K562 (cell line): ENCODE measurements at regions not wholly inside any gene's neighbourhood (a gene's known extent, or its start where the extent isn't known, plus 50 kb on each side); places are given as distances from the start of the nearest gene placed in this dataset.

Experiments used
- ATAC-seq: fragments of 200-7000 bp; cut with Tn5 transposase; 3 replicates; pipeline ENCODE4 v1.9.1; 2020; ENCODE audit warnings: moderate library complexity
- BruUV-seq: library from RNA; stranded (reverse); fragments of 400-500 nt; replicated peaks from 2 replicates; lab custom pipeline; 2021; lab: Mats Ljungman, UMichigan
- CTCF ChIA-PET: fragments of 300-600 bp; formaldehyde crosslinking; extraction: SDS; loops from one replicate; lab custom pipeline; 2021; ENCODE audit warnings: low intra/inter-chr PET ratio; lab: Yijun Ruan, JAX
- POLR2A ChIA-PET: fragments of 300-600, 350-650 bp; sonication (Branson Sonifier 250); formaldehyde crosslinking; extraction: SDS; loops from one replicate; lab custom pipeline; 2021; ENCODE audit warnings: antibody characterized with exemption, inconsistent platforms; lab: Yijun Ruan, JAX
- DNase-seq, 4 experiments: peaks; one replicate each; pipeline versions ENCODE4 v3.0.0 to v3.0.0-alpha.2; 2011 to 2018; ENCODE audit warnings: low spot score in 3 of 4, mixed read lengths in 3 of 4; ENCODE audit errors: extremely low read depth in 1 of 4
- FAIRE-seq: peaks from 2 replicates; lab custom pipeline; 2011; peaks lifted over from hg19 to GRCh38; lab: Jason Lieb, UNC
- H2AFZ ChIP-seq: 2 replicates; pipeline ENCODE4 v1.6.0; 2011; ENCODE audit warnings: low read depth, low read length, control low read depth, inconsistent platforms
- H3K27ac ChIP-seq: fragments of 200-600 bp; 3 replicates; pipeline ENCODE4 v1.8.0; 2011; ENCODE audit warnings: low read depth, mild to moderate bottlenecking, control low read depth, inconsistent platforms, low read length, moderate library complexity, mixed read lengths; ENCODE audit errors: extremely low read depth
- H3K27me3 ChIP-seq, 2 experiments: fragments of 300-600 bp in 1 of 2; 2 replicates in 1 of 2; 3 replicates in 1 of 2; pipeline versions ENCODE4 v1.6.0 to v1.8.0; 2011; ENCODE audit warnings: inconsistent platforms in 2 of 2, low read length in 2 of 2, mild to moderate bottlenecking in 1 of 2, mixed read lengths in 1 of 2, moderate library complexity in 1 of 2; ENCODE audit not compliant: control insufficient read depth in 2 of 2, insufficient read depth in 2 of 2
- H3K36me3 ChIP-seq: fragments of 300-600 bp; 3 replicates; pipeline ENCODE4 v1.8.0; 2011; ENCODE audit warnings: mild to moderate bottlenecking, low read length, inconsistent platforms; ENCODE audit not compliant: control insufficient read depth, insufficient read depth
- H3K4me1 ChIP-seq, 2 experiments: fragments of 200-600 bp in 1 of 2; replicated peaks in 1 of 2; 2 replicates in 1 of 2; 3 replicates in 1 of 2; pipeline versions ENCODE4 v1.5.1 to v1.8.0; 2011; ENCODE audit warnings: inconsistent platforms in 2 of 2, low read length in 2 of 2, mild to moderate bottlenecking in 1 of 2, mixed read lengths in 1 of 2, moderate library complexity in 1 of 2; ENCODE audit not compliant: control insufficient read depth in 2 of 2, insufficient read depth in 2 of 2
- H3K4me2 ChIP-seq: 2 replicates; pipeline ENCODE4 v1.6.1; 2011; ENCODE audit warnings: low read length, control low read depth, inconsistent platforms, mixed read lengths; ENCODE audit not compliant: insufficient read depth
- H3K4me3 ChIP-seq: fragments of 200-600 bp; sonication (generic), shearing (Covaris generic); 2 replicates; pipeline ENCODE4 v1.5.1; 2016; ENCODE audit warnings: control low read depth, inconsistent platforms
- H3K79me2 ChIP-seq: fragments of 200-600 bp; 3 replicates; pipeline ENCODE4 v1.8.0; 2011; ENCODE audit warnings: low read length, inconsistent platforms; ENCODE audit not compliant: control insufficient read depth, insufficient read depth
- H3K9ac ChIP-seq, 2 experiments: 2 replicates each; pipeline versions ENCODE4 v1.6.0 to v1.6.1; 2011; ENCODE audit warnings: low read depth in 2 of 2, low read length in 2 of 2, control low read depth in 1 of 2, inconsistent platforms in 1 of 2, mild to moderate bottlenecking in 1 of 2, mixed read lengths in 1 of 2; ENCODE audit not compliant: insufficient read depth in 1 of 2
- H3K9me1 ChIP-seq: one replicate; pipeline ENCODE4 v1.6.0; 2011; ENCODE audit warnings: inconsistent platforms, mild to moderate bottlenecking, low read length, moderate library complexity; ENCODE audit not compliant: control insufficient read depth, insufficient read depth
- H3K9me3 ChIP-seq: replicated peaks from 2 replicates; pipeline ENCODE4 v1.5.1; 2011; ENCODE audit warnings: low read depth, low read length, inconsistent platforms; ENCODE audit not compliant: control insufficient read depth, insufficient read depth
- H4K20me1 ChIP-seq: replicated peaks from 2 replicates; pipeline ENCODE4 v1.6.1; 2011; ENCODE audit warnings: low read length, inconsistent platforms, mixed read lengths; ENCODE audit not compliant: control insufficient read depth, insufficient read depth
- BRCA1 ChIP-seq, 2 experiments: fragments of 450-650 bp in 1 of 2; sonication (generic) in 1 of 2; formaldehyde crosslinking in 1 of 2; IDR thresholded peaks; 2 replicates each; pipeline versions ENCODE4 v1.5.0 to v1.6.1; 2017 to 2020; ENCODE audit warnings: mild to moderate bottlenecking in 1 of 2, missing genetic modification reagents in 1 of 2
- CBX8 ChIP-seq: fragments of 200-600 bp; sonication (generic); IDR thresholded peaks from 2 replicates; pipeline ENCODE4 v1.6.1; 2012; ENCODE audit warnings: borderline replicate concordance, mixed run types, low read depth, mild to moderate bottlenecking, moderate library complexity, mixed read lengths, low read length, control low read depth, inconsistent platforms; ENCODE audit not compliant: poor library complexity, severe bottlenecking; ENCODE audit errors: extremely low read depth
- MECOM ChIP-seq: fragments of 250-450 bp; sonication (Bioruptor Pico); IDR thresholded peaks from 2 replicates; pipeline ENCODE4 v1.8.0; 2022; ENCODE audit warnings: inconsistent platforms
- SNIP1 ChIP-seq: fragments of 450-650 bp; IDR thresholded peaks from 2 replicates; pipeline ENCODE4 v1.7.1; 2017; ENCODE audit warnings: low read depth, mild to moderate bottlenecking
- TEAD4 ChIP-seq, 2 experiments: sonication (generic) in 1 of 2; formaldehyde crosslinking in 1 of 2; IDR thresholded peaks; 2 replicates each; pipeline versions ENCODE4 v1.6.1 to v1.8.0; 2012 to 2022; ENCODE audit warnings: borderline replicate concordance in 1 of 2, inconsistent platforms in 1 of 2, low read length in 1 of 2, mild to moderate bottlenecking in 1 of 2, missing genetic modification reagents in 1 of 2
- ZNF282 ChIP-seq: sonication (generic); formaldehyde crosslinking; IDR thresholded peaks from 2 replicates; pipeline ENCODE4 v1.8.1; 2023; ENCODE audit warnings: missing genetic modification reagents
- ZNF41 ChIP-seq: fragments of 250-450 bp; sonication (Bioruptor Pico); conservative IDR thresholded peaks from 2 replicates; pipeline ENCODE4 v1.4.0; 2020; ENCODE audit warnings: mild to moderate bottlenecking
- ZNF507 ChIP-seq: conservative IDR thresholded peaks from 2 replicates; pipeline ENCODE4 v1.6.1; 2017; ENCODE audit warnings: missing genetic modification characterization, missing compliant biosample characterization
- ZNF696 ChIP-seq: fragments of 250-450 bp; sonication (Bioruptor Pico); conservative IDR thresholded peaks from 2 replicates; pipeline ENCODE4 v1.4.0; 2020; ENCODE audit warnings: mild to moderate bottlenecking, moderate library complexity
- WGBS: fragments of 100-300 bp; shearing (Covaris generic); methylation state at CpG from one replicate; pipeline ENCODE4 v1.1.6; 2016; ENCODE audit warnings: low coverage, mixed read lengths; ENCODE audit not compliant: insufficient coverage; ENCODE audit errors: missing lambda C conversion rate; 5-methylcytosine and 5-hydroxymethylcytosine counted together
- in situ Hi-C: fragments of 300-500 bp; cut with MboI; formaldehyde crosslinking; loops from 4 replicates; pipeline ENCODE4 v1.15.0; 2018; ENCODE audit warnings: inconsistent platforms, mixed read lengths
- intact Hi-C: fragments of 100-400 bp; cut with micrococcal nuclease; formaldehyde crosslinking; loops from 2 replicates; pipeline ENCODE4 v1.14.2; 2022
- TF ChIP-seq, protein P1 (sequence below): fragments of 250-450 bp; sonication (Bioruptor Pico); IDR thresholded peaks from 2 replicates; pipeline ENCODE4 v1.5.1; 2021; ENCODE audit warnings: mild to moderate bottlenecking
- TF ChIP-seq, protein P2 (sequence below): sonication (generic); formaldehyde crosslinking; IDR thresholded peaks from 2 replicates; pipeline ENCODE4 v1.8.0; 2022; ENCODE audit warnings: mild to moderate bottlenecking, missing genetic modification reagents, borderline replicate concordance
- TF ChIP-seq, protein P3 (sequence below): sonication (generic); formaldehyde crosslinking; IDR thresholded peaks from 2 replicates; pipeline ENCODE4 v1.8.0; 2022; ENCODE audit warnings: mild to moderate bottlenecking, missing genetic modification reagents

DNA sequence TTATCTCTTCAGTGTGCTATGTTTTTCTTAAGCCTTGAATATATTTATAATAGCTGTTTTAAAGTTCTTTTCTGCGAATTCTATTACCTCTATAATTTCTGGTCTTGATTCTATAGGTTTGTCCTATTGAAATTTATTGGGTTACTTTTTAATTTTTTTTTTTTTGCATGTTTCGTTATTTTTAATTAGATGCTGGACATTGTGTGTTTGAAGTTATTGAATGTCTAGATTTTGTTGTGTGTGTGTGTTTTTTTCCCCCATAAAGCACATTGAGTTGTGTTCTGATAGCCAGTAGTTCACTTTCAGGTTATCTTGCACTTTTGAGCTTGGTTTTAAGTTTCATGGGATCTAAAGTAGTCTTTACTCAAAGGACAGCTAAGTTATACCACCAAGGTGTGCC, 394.9 kb downstream of the RPS24 start:
- H3K36me3 ChIP-seq = no peaks in the 10 kb centered on the region
- 8% methylated on average over 2 of the region's 2 CpGs for WGBS
- no peak overlapping the region for H3K9ac ChIP-seq
- CTCF ChIA-PET = no interaction called here
- ATAC-seq (no peak), DNase-seq (no peak), FAIRE-seq (no peak)
- no peaks in the 10 kb centered on the region for H3K9me3 ChIP-seq
- POLR2A ChIA-PET = interaction anchor here (1.2 kb wide), 1 partner anchor 9 kb away, joined by 3 read pairs; no protein-coding TSS in a partner anchor
- 0 out of 5 replicates have a peak, but pooled peaks cover 0 to 7% of the 10 kb centered on the region in 2 experiments for H3K27me3 ChIP-seq
- in situ Hi-C loops (no loop called here), intact Hi-C loops (loop anchor here (5.0 kb wide), 1 partner anchor 229 kb away; no protein-coding TSS in a partner anchor)
- H4K20me1 ChIP-seq = no peaks in the 10 kb centered on the region
- H2AFZ ChIP-seq = no peak overlapping the region
- no peak overlapping the region for H3K4me3 ChIP-seq
- no TSS peak for BruUV-seq
- no peak overlapping the region for H3K27ac ChIP-seq
- no peaks in the 10 kb centered on the region for H3K79me2 ChIP-seq
- no peaks in the 10 kb centered on the region for H3K4me1 ChIP-seq
- TF ChIP-seq ZNF507 (no peak), ZNF282 (CRISPR knock-in tag) (no peak), TEAD4 (IDR thresholded peaks at IDR 0.05; ENCODE audit: low read length) (no peak), TEAD4 (CRISPR knock-in tag; IDR thresholded peaks at IDR 0.05; ENCODE audit: borderline replicate concordance) (no peak), MECOM (CRISPR knock-in tag) (no peak), SNIP1 (no peak), BRCA1 (IDR thresholded peaks at IDR 0.05) (no peak), BRCA1 (CRISPR knock-in tag; IDR thresholded peaks at IDR 0.05) (no peak), ZNF41 (no peak), CBX8 (no peak), ZNF696 (CRISPR knock-in tag) (no peak)
- TF ChIP-seq, protein P1, sequence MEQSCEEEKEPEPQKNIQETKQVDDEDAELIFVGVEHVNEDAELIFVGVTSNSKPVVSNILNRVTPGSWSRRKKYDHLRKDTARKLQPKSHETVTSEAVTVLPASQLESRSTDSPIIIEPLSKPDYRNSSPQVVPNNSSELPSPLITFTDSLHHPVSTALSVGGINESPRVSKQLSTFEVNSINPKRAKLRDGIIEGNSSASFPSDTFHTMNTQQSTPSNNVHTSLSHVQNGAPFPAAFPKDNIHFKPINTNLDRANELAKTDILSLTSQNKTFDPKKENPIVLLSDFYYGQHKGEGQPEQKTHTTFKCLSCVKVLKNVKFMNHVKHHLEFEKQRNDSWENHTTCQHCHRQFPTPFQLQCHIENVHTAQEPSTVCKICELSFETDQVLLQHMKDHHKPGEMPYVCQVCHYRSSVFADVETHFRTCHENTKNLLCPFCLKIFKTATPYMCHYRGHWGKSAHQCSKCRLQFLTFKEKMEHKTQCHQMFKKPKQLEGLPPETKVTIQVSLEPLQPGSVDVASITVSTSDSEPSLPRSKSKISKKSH = no peak
- TF ChIP-seq, protein P2, sequence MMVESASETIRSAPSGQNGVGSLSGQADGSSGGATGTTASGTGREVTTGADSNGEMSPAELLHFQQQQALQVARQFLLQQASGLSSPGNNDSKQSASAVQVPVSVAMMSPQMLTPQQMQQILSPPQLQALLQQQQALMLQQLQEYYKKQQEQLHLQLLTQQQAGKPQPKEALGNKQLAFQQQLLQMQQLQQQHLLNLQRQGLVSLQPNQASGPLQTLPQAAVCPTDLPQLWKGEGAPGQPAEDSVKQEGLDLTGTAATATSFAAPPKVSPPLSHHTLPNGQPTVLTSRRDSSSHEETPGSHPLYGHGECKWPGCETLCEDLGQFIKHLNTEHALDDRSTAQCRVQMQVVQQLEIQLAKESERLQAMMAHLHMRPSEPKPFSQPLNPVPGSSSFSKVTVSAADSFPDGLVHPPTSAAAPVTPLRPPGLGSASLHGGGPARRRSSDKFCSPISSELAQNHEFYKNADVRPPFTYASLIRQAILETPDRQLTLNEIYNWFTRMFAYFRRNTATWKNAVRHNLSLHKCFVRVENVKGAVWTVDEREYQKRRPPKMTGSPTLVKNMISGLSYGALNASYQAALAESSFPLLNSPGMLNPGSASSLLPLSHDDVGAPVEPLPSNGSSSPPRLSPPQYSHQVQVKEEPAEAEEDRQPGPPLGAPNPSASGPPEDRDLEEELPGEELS (CRISPR knock-in tag) = no peak
- TF ChIP-seq, protein P3, sequence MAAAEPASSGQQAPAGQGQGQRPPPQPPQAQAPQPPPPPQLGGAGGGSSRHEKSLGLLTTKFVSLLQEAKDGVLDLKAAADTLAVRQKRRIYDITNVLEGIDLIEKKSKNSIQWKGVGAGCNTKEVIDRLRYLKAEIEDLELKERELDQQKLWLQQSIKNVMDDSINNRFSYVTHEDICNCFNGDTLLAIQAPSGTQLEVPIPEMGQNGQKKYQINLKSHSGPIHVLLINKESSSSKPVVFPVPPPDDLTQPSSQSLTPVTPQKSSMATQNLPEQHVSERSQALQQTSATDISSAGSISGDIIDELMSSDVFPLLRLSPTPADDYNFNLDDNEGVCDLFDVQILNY (CRISPR knock-in tag) = no peak
- no peaks in the 10 kb centered on the region for H3K9me1 ChIP-seq
- H3K4me2 ChIP-seq = no peak overlapping the region
